Left cardiac atrium (tissue), 4 donors: ENCODE measurements at regions not wholly inside any gene's neighbourhood (a gene's known extent, or its start where the extent isn't known, plus 50 kb on each side); places are given as distances from the start of the nearest gene placed in this dataset.
"Not testable (repeated sequence)": the region's sequence is repeated elsewhere in the genome, so short reads cannot be mapped to it uniquely, and the experiment has no call there.

ENCODE experiments used
- ATAC-seq, 2 donors: fragments of 200-7000 bp; cut with Tn5 transposase; one replicate each; pipeline ENCODE4 v1.9.1; 2020; ENCODE audit warnings: mild to moderate bottlenecking in 2 of 2, moderate library complexity in 2 of 2
- DNase-seq: peaks from one replicate; pipeline ENCODE4 v3.0.0-alpha.2; 2020
- intact Hi-C, 2 donors: fragments of 100-400 bp; cut with DNase I; formaldehyde crosslinking; loops; one replicate each; pipeline versions ENCODE4 v1.14.1 to v1.15.1; 2022 to 2023
- donor health status: DM: no; HTN: yes; CAD: no.
- donor health status: DM: no; HTN: yes; CAD: no; lungs with severe emphysema.
- donor health status: DM: yes; HTN: yes; CAD: no.
- donor health status: Dilated cardiomyopathy.

GRCh38 chr4:131344761-131345160 is 1804.3 kb upstream of the PCDH10 start:
- no peak for ATAC-seq
- intact Hi-C loops: no loop called here
- no peak for DNase-seq

- intact Hi-C loops: no loop called here
- no peak for ATAC-seq
Measured at GRCh38 chr4:131347816-131348215, 1801.3 kb upstream of the PCDH10 start.

DNA sequence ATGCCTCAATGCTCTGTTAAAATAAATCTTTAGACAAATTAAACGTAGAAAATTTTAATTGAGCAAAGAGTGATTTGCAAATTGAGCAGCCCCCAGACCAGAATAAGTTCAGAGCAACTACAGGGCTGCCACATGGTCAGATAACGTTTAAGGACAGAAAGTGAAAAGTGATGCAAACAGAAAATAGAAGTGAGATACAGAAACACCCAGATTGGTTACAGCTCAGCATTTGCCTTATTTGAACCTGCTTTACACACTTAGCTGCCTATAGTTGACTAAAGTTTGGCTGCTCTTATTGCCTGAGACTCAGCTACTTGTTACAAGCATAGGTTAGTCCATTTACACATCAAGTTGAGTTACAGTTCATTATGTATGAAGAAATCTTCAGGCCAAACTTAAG is 1800.8 kb upstream of the PCDH10 start:
- intact Hi-C loops: no loop called here
- ATAC-seq: no peak
- no peak for DNase-seq

More at GRCh38 chr4:131347816-131348215, 1801.3 kb upstream of the PCDH10 start:
- no peak for DNase-seq

DNA sequence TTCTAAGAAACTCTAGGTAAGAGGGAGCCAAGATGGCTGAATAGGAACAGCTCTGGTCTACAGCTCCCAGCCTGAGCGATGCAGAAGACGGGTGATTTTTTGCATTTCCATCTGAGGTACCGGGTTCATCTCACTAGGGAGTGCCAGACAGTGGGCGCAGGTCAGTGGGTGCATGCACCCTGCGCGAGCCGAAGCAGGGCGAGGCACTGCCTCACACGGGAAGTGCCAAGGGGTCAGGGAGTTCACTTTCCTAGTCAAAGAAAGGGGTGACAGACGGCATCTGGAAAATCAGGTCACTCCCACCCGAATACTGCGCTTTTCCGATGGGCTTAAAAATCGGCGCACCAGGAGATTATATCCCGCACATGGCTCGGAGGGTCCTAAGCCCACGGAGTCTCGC is 1796.7 kb upstream of the PCDH10 start:
- DNase-seq, intact Hi-C loops, ATAC-seq: not testable (repeated sequence)

DNA sequence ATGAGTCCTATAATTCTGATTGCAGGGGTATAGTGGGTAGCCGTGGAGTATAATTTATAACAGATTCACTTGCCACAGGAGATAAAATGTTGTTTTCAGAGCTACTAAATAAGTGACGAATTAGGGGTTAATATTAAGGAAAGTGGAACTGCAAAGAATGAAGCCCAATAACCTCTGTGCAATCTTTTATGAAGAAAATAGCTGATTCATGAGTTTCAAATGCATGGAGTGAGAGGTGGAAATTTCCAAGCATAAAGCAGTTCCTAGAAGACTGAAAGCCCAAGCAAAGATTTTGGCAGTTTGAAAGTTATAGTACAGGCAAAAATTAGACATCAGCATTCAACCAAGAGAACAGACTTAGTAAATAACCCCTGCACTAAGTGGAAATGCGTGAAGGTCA is 1782.4 kb upstream of the PCDH10 start:
- intact Hi-C loops: no loop called here
- DNase-seq: no peak
- no peak for ATAC-seq

GRCh38 chr4:131367441-131367840 is 1781.7 kb upstream of the PCDH10 start:
- intact Hi-C loops: no loop called here
- ATAC-seq (no peak), DNase-seq (no peak)

DNA sequence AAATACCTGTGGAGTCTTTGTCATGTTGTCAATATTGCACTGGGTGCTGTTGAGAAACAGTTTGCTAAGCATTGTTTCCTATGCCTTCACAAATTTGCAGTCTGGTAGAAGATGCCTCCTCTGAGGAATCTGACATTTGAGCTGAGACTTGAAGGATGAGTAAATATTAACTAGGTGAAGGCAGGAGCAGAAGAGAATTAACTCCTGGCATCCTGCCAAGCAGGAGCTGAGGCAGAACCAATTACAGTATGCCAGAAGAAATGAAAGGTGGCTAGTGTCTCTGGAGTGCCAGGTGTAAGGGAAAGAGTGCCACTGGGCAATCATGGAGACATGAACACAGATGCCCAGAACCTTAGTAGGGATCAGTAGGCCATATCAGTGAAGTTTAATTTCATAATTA is 1778.2 kb upstream of the PCDH10 start:
- ATAC-seq: no peak
- no peak for DNase-seq
- intact Hi-C loops: no loop called here

GRCh38 chr4:131381055-131381454 is 1768.0 kb upstream of the PCDH10 start:
- DNase-seq (no peak), ATAC-seq (no peak)
- intact Hi-C loops: no loop called here

DNA sequence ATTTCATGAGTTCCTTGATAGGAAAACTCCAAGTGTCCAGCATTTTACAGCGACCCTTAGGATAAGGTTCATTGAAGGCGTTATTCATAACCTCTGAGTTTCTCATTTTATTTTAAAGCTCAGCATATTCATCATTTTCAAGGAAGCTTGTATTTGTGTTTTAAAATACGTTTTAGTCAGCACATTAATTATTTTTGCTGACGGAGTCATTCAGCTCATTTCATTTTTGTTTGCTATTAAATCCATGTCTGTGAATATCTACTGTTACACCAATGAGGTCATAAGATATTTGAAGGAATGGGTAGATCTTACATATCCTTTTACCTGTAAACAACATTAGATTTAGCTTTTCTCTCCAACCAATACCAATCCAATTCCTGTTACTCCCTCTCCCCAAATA is 1766.3 kb upstream of the PCDH10 start:
- intact Hi-C loops: no loop called here
- DNase-seq (no peak), ATAC-seq (no peak)

DNA sequence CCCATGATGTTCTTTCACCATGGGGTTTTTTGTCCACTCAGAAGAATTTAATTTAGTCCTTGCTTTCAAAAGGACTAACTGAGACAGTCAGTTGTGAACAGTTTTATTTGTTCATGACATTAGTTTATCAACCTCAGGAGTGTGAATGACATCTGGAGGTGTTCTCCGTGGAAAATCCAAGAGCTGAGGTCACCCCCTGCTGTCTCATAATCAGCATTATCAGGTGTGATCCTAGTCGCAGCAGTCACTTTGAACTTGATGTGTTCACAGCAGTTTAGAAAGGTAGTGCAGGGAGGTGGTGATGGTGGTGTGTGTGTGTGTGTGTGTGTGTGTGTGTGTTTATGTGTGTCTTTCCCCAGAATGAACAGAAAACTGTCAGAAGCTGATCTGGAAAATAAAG is 1760.8 kb upstream of the PCDH10 start:
- DNase-seq (no peak), ATAC-seq (no peak)
- intact Hi-C loops: no loop called here

GRCh38 chr4:131408102-131408501 is 1741.0 kb upstream of the PCDH10 start:
- ATAC-seq: no peak

GRCh38 chr4:131411393-131411792 is 1737.7 kb upstream of the PCDH10 start:
- intact Hi-C loops: no loop called here
- DNase-seq (no peak), ATAC-seq (no peak)

More at GRCh38 chr4:131408102-131408501, 1741.0 kb upstream of the PCDH10 start:
- DNase-seq: no peak
- intact Hi-C loops: no loop called here

- intact Hi-C loops: no loop called here
- no peak for ATAC-seq
- no peak for DNase-seq
Measured at GRCh38 chr4:131419147-131419546, 1729.9 kb upstream of the PCDH10 start.

- intact Hi-C loops: no loop called here
- no peak for DNase-seq
- no peak for ATAC-seq
Measured at GRCh38 chr4:131426023-131426758, 1722.9 kb upstream of the PCDH10 start.

DNA sequence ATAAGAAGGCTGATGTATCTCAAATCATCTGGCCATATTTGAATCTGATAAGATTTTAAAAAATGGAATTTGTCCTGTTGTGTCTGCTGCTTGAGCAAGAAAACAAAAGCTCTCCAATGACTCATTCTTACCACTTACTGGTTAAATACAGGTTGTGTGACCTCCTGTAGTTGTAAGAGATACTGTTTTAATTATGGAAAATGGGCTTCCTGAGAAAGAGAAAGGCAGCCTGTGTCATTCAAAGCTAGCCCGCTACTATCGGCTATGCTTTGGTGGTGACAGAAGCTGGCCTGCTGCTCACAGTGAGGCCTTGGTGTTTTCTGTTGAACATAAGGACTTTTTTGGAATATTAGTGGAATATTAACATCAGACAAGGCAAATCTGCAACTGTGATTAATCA is 1722.1 kb upstream of the PCDH10 start:
- intact Hi-C loops: no loop called here
- DNase-seq: no peak
- ATAC-seq: no peak

- no peak for DNase-seq
- intact Hi-C loops: no loop called here
- ATAC-seq: no peak
Measured at GRCh38 chr4:131430302-131430701, 1718.8 kb upstream of the PCDH10 start.

- ATAC-seq (no peak), DNase-seq (no peak)
- intact Hi-C loops: no loop called here
Measured at GRCh38 chr4:131441004-131441688, 1707.9 kb upstream of the PCDH10 start.

- no peak for DNase-seq
- intact Hi-C loops: no loop called here
- no peak for ATAC-seq
Measured at GRCh38 chr4:131447883-131448282, 1701.2 kb upstream of the PCDH10 start.

DNA sequence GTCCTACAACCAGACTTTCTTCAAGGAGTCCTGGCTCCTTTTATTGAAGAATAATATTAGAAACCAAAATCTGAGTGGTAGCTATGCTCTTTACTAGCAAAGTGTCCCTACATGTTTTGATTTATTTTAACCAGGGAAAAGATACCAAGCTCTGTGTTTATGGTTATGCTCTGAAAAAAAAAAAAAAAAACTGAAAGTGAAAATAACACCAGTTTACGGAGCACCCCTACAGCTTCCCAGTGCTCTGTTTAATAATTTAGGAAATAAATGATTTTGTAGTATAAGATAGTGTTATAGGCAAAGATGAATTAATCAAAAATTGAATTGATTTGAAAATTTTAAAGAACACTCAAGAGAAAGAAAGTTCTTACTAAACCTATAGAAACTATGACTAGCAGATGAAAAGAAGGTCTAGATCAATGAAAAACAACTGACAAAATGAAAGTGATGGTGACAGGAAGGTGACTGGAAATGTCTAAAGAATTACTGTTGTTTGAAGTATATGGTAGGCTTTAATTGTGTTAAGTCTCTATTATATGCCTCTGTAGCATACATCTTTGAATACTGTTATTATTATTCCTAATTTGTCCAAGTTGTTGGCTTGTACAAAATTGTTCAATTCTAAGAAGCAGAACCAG is 1698.4 kb upstream of the PCDH10 start:
- ATAC-seq (no peak), DNase-seq (no peak)

DNA sequence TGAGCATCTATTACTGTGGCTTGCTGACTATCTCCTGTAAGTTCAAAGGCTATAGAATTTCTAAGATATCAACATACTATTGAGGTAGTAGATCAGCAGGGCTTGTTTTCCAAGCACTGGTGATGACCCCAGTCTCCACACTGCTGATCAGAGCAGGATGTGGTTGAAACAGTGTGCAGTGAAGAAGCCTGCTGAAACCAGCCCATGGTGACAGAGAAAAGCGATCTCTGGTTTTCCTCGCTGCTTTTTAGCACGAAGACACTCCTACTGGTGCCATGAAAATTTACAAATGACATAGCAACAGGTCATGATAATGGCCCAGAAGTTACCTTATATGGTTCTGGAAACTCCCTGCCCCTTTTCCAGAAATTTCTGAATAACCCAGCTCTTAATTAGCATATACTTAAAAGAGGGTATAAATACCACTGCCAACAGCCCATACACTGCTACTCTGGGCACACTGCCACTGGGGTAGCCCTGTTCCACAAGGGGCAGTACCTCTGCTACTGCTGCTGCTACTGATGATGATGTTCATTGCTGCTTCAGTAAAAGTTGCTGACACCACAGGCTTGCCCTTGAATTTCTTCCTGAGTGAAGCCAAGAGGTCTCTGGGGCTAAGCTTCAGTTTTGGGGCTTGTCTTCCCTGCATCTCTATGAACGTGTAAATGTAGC is 1689.5 kb upstream of the PCDH10 start:
- intact Hi-C loops: no loop called here
- DNase-seq (no peak), ATAC-seq (no peak)

More for the DNA sequence above, 1698.4 kb upstream of the PCDH10 start:
- intact Hi-C loops: no loop called here
